Right lobe of liver (tissue), 6 donors: ENCODE measurements at regions not wholly inside any gene's neighbourhood (a gene's known extent, or its start where the extent isn't known, plus 50 kb on each side); places are given as distances from the start of the nearest gene placed in this dataset.

Experiments used
- ATAC-seq, 4 donors: fragments of 200-7000 bp; cut with Tn5 transposase; one replicate each; pipeline ENCODE4 v1.9.1; 2020; ENCODE audit warnings: mild to moderate bottlenecking in 4 of 4, moderate library complexity in 4 of 4
- DNase-seq, 3 donors: peaks; one replicate each; pipeline ENCODE4 v3.0.0-alpha.2; 2020
- H3K27ac ChIP-seq, 3 donors: fragments of 200-600 bp; one replicate each; pipeline ENCODE4 v1.8.0; 2022
- H3K27me3 ChIP-seq, 2 donors: fragments of 200-600 bp; one replicate each; pipeline ENCODE4 v1.8.0; 2022
- H3K36me3 ChIP-seq, 4 donors: fragments of 200-600 bp; sonication (generic) in 1 of 4; one replicate each; pipeline versions ENCODE4 v1.5.1 to v1.8.0; 2017 to 2022; ENCODE audit warnings: control low read depth in 1 of 4
- H3K4me1 ChIP-seq, 4 donors: fragments of 200-600 bp; sonication (generic) in 1 of 4; one replicate each; pipeline versions ENCODE4 v1.5.1 to v1.8.0; 2017 to 2022; ENCODE audit warnings: control low read depth in 1 of 4
- H3K4me3 ChIP-seq, 3 donors: fragments of 200-600 bp; one replicate each; pipeline ENCODE4 v1.8.0; 2022
- H3K9me3 ChIP-seq, 4 donors: fragments of 200-600 bp; sonication (generic) in 1 of 4; one replicate each; pipeline versions ENCODE4 v1.5.1 to v1.8.0; 2017 to 2022; ENCODE audit warnings: control low read depth in 1 of 4
- POLR2A ChIP-seq: fragments of 450-650 bp; IDR thresholded peaks from one replicate; pipeline ENCODE4 v1.6.1; 2017; ENCODE audit warnings: antibody characterized with exemption, mild to moderate bottlenecking
- WGBS: methylation state at CpG from one replicate; pipeline ENCODE4 v1.1.6; 2018; ENCODE audit warnings: low coverage, low lambda C conversion rate; ENCODE audit not compliant: insufficient coverage; ENCODE audit errors: missing lambda C conversion rate; 5-methylcytosine and 5-hydroxymethylcytosine counted together
- intact Hi-C, 2 donors: fragments of 100-400 bp; cut with DNase I; formaldehyde crosslinking; loops; one replicate each; pipeline versions ENCODE4 v1.11.2 to v1.14.1; 2022
- TF ChIP-seq, protein P1 (sequence below), 4 donors: fragments of 200-600 bp in 3 of 4; fragments of 450-650 bp in 1 of 4; IDR thresholded peaks; one replicate each; pipeline versions ENCODE4 v1.5.1 to v1.8.0; 2016 to 2022; ENCODE audit warnings: antibody characterized with exemption in 4 of 4, mild to moderate bottlenecking in 2 of 4
- donor health status: DM: no; HTN: yes; CAD: no.
- donor health status: DM: no; HTN: no; CAD: no.
- donor health status: DM: no; HTN: no; CAD: no.
- donor health status: DM: no; HTN: yes; CAD: no.
- donor health status: DM: no; HTN: yes; CAD: no.

DNA sequence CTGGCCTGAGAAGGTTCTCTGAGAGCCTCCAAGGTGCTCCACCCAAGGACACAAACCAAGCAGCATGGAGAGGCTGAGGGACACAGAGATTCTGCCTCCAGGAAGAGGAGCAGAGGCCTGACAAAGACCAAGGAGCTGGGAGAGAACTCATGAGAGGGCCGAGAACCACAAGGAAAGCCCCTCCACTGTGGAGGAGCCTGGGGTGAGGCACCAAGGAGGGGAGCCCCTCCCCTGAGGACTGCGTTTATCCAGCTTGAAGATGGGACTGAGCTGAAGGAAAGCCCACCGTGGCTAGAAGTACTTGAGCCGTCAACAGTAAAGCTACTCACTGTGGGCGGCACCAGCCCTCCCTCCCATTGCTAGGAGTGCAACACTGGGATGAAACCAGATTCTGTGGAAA is 63.1 kb upstream of the MEF2A start:
- WGBS = 93% methylated on average over 3 of the region's 5 CpGs
- H3K36me3 ChIP-seq = no peaks in the 10 kb centered on the region
- ATAC-seq (no peak), DNase-seq (no peak)
- H3K4me3 ChIP-seq = no peak overlapping the region
- no peaks in the 10 kb centered on the region for H3K27me3 ChIP-seq
- no peak for TF ChIP-seq POLR2A
- TF ChIP-seq, protein P1, sequence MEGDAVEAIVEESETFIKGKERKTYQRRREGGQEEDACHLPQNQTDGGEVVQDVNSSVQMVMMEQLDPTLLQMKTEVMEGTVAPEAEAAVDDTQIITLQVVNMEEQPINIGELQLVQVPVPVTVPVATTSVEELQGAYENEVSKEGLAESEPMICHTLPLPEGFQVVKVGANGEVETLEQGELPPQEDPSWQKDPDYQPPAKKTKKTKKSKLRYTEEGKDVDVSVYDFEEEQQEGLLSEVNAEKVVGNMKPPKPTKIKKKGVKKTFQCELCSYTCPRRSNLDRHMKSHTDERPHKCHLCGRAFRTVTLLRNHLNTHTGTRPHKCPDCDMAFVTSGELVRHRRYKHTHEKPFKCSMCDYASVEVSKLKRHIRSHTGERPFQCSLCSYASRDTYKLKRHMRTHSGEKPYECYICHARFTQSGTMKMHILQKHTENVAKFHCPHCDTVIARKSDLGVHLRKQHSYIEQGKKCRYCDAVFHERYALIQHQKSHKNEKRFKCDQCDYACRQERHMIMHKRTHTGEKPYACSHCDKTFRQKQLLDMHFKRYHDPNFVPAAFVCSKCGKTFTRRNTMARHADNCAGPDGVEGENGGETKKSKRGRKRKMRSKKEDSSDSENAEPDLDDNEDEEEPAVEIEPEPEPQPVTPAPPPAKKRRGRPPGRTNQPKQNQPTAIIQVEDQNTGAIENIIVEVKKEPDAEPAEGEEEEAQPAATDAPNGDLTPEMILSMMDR (IDR thresholded peaks at IDR 0.05) = no peak
- H3K4me1 ChIP-seq = no peaks in the 10 kb centered on the region
- intact Hi-C loops = no loop called here
- H3K9me3 ChIP-seq = no peaks in the 10 kb centered on the region
- no peak overlapping the region for H3K27ac ChIP-seq

- Histone ChIP-seq H3K4me3 (no peak overlapping the region), H3K4me1 (no peaks in the 10 kb centered on the region), H3K27ac (no peak overlapping the region), H3K27me3 (no peaks in the 10 kb centered on the region), H3K9me3 (no peaks in the 10 kb centered on the region), H3K36me3 (no peaks in the 10 kb centered on the region)
- TF ChIP-seq, protein P1 (IDR thresholded peaks at IDR 0.05) = no peak
- TF ChIP-seq POLR2A = no peak
- 77% methylated on average over 7 of the region's 11 CpGs for WGBS
- DNase-seq = no peak
- intact Hi-C loops = no loop called here
- no peak for ATAC-seq
These were observed 62.4 kb upstream of the MEF2A start for GRCh38 chr15:99503411-99503810.

DNA sequence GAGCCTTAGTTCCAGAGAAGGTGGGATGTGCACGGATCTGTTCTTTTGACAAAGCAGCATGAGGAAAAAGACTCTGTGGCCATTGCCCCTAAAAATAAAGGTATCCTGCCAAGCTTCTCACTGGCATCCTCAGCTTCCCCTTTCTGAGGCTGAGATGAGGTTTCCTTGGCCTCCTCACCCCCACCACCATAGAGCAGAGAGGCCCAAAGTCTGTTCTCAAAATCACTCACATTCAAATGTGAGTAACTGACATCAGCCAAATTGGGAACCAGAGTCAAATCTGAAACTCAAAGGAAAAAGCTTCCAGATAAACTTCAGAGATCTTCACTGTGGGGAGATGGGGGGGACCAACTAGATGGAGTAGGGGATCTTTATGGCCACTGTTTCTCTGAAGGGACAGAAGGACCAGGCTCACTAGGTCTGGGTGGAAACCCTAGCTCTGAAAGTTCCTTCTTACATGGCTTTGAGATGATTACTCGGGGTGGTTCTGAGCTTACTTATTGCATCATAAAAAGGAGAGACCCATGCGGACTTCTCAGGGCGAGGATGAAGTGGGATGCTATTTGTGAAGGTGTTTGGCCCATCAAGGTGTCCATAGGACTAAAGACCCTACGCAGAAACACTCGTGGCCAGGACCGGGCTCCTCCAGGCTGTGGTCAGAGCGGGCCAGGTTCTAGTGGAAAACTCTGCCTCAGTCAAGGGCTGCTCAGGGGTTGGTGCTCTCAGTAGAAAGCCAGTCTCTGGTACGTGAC is 61.5 kb upstream of the MEF2A start:
- H3K27me3 ChIP-seq = no peaks in the 10 kb centered on the region
- no peaks in the 10 kb centered on the region for H3K36me3 ChIP-seq
- no peak for DNase-seq
- H3K4me3 ChIP-seq = no peak overlapping the region
- WGBS = 43% methylated on average over 2 of the region's 9 CpGs
- H3K27ac ChIP-seq = no peak overlapping the region
- intact Hi-C loops = no loop called here
- H3K9me3 ChIP-seq = no peaks in the 10 kb centered on the region
- TF ChIP-seq, protein P1 (IDR thresholded peaks at IDR 0.05) = no peak
- no peak for TF ChIP-seq POLR2A
- no peaks in the 10 kb centered on the region for H3K4me1 ChIP-seq
- ATAC-seq = peak in 1 of 4 donors; percentile 18

- no peak for ATAC-seq
- Histone ChIP-seq H3K4me3 (no peak overlapping the region), H3K4me1 (no peaks in the 10 kb centered on the region), H3K27ac (no peak overlapping the region), H3K36me3 (no peaks in the 10 kb centered on the region), H3K27me3 (no peaks in the 10 kb centered on the region), H3K9me3 (no peaks in the 10 kb centered on the region)
- TF ChIP-seq, protein P1 (IDR thresholded peaks at IDR 0.05) = no peak
- TF ChIP-seq POLR2A = no peak
- intact Hi-C loops = no loop called here
- no peak for DNase-seq
- WGBS = 56% methylated on average over 7 of the region's 8 CpGs
These were observed 60.8 kb upstream of the MEF2A start for GRCh38 chr15:99504823-99505551.
